ENCODE measurements at regions not wholly inside any gene's neighbourhood (a gene's known extent, or its start where the extent isn't known, plus 50 kb on each side); places are given as distances from the start of the nearest gene placed in this dataset.
"Not testable (repeated sequence)": the region's sequence is repeated elsewhere in the genome, so short reads cannot be mapped to it uniquely, and the experiment has no call there.

- no peak for DNase-seq (ENCODE audit: low spot score)
Measured at GRCh38 chr5:103785569-103785968, 223.0 kb upstream of the NUDT12 start.

GRCh38 chr5:103783669-103784068 lies 221.1 kb upstream of the NUDT12 start:
- DNase-seq (ENCODE audit: low spot score) = no peak

- no peak for DNase-seq (ENCODE audit: low spot score)
Measured at GRCh38 chr5:103780794-103781193, 218.2 kb upstream of the NUDT12 start.

GRCh38 chr5:103774721-103775120 lies 212.1 kb upstream of the NUDT12 start:
- no peak for DNase-seq (ENCODE audit: low spot score)

- DNase-seq (ENCODE audit: low spot score) = no peak
Measured at GRCh38 chr5:103772248-103772647, 209.7 kb upstream of the NUDT12 start.

GRCh38 chr5:103764403-103764802 lies 201.8 kb upstream of the NUDT12 start:
- DNase-seq (ENCODE audit: low spot score) = no peak

GRCh38 chr5:103758996-103759395 lies 196.4 kb upstream of the NUDT12 start:
- DNase-seq (ENCODE audit: low spot score) = no peak

- no peak for DNase-seq (ENCODE audit: low spot score)
Measured at GRCh38 chr5:103755974-103756373, 193.4 kb upstream of the NUDT12 start.

GRCh38 chr5:103745353-103746065 lies 182.9 kb upstream of the NUDT12 start:
- DNase-seq (ENCODE audit: low spot score) = no peak

- no peak for DNase-seq (ENCODE audit: low spot score)
Measured at GRCh38 chr5:103744159-103744558, 181.6 kb upstream of the NUDT12 start.

- DNase-seq (ENCODE audit: low spot score) = no peak
Measured at GRCh38 chr5:103743421-103743820, 180.8 kb upstream of the NUDT12 start.

GRCh38 chr5:103741984-103742383 lies 179.4 kb upstream of the NUDT12 start:
- no peak for DNase-seq (ENCODE audit: low spot score)

GRCh38 chr5:103736343-103736742 lies 173.8 kb upstream of the NUDT12 start:
- DNase-seq (ENCODE audit: low spot score) = not testable (repeated sequence)

- DNase-seq (ENCODE audit: low spot score) = no peak
Measured at GRCh38 chr5:103724271-103724670, 161.7 kb upstream of the NUDT12 start.

GRCh38 chr5:103721183-103721582 lies 158.6 kb upstream of the NUDT12 start:
- DNase-seq (ENCODE audit: low spot score) = no peak

GRCh38 chr5:103718108-103718507 lies 155.5 kb upstream of the NUDT12 start:
- DNase-seq (ENCODE audit: low spot score) = no peak

GRCh38 chr5:103708601-103709000 lies 146.0 kb upstream of the NUDT12 start:
- DNase-seq (ENCODE audit: low spot score) = no peak

GRCh38 chr5:103706939-103707682 lies 144.5 kb upstream of the NUDT12 start:
- no peak for DNase-seq (ENCODE audit: low spot score)

GRCh38 chr5:103703617-103704016 lies 141.0 kb upstream of the NUDT12 start:
- no peak for DNase-seq (ENCODE audit: low spot score)

GRCh38 chr5:103693517-103693916 lies 130.9 kb upstream of the NUDT12 start:
- no peak for DNase-seq (ENCODE audit: low spot score)

GRCh38 chr5:103690676-103691075 lies 128.1 kb upstream of the NUDT12 start:
- DNase-seq (ENCODE audit: low spot score) = no peak

GRCh38 chr5:103679873-103680272 lies 117.3 kb upstream of the NUDT12 start:
- DNase-seq (ENCODE audit: low spot score) = no peak

- DNase-seq (ENCODE audit: low spot score) = not testable (repeated sequence)
Measured at GRCh38 chr5:103676198-103676597, 113.6 kb upstream of the NUDT12 start.

All from mucosa of gallbladder (tissue), 1 donor.